ENCODE measurements at regions not wholly inside any gene's neighbourhood (a gene's known extent, or its start where the extent isn't known, plus 50 kb on each side); places are given as distances from the start of the nearest gene placed in this dataset.

DNA sequence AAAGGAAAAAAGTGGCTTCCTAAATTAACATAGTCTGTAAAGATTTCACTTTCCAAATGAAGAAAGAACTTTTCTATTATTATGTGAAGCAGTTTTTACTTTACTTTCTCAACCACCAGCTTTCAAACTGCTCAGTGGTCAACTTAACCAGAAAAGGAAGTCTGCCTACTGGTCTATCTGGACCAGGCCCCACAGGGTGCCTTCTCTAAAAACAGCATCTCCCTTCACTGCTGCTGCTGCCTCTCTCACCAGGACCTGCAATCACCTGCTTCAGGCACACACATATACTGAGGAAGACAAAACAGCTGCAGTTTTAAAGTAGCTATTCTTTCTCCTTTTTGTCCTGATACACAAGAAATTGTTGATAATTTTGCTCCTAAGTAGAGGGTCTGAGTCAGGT is 221.3 kb upstream of the DCC start:
- Histone ChIP-seq H3K4me1 (no peaks in the 10 kb centered on the region), H3K27ac (no peak overlapping the region), H3K9me3 (no peaks in the 10 kb centered on the region), H3K27me3 (no peaks in the 10 kb centered on the region), H3K36me3 (no peaks in the 10 kb centered on the region), H3K4me3 (no peak overlapping the region)
- intact Hi-C loops (cut with DNase I) = no loop called here
- no peak for DNase-seq
- TF ChIP-seq, protein P1, sequence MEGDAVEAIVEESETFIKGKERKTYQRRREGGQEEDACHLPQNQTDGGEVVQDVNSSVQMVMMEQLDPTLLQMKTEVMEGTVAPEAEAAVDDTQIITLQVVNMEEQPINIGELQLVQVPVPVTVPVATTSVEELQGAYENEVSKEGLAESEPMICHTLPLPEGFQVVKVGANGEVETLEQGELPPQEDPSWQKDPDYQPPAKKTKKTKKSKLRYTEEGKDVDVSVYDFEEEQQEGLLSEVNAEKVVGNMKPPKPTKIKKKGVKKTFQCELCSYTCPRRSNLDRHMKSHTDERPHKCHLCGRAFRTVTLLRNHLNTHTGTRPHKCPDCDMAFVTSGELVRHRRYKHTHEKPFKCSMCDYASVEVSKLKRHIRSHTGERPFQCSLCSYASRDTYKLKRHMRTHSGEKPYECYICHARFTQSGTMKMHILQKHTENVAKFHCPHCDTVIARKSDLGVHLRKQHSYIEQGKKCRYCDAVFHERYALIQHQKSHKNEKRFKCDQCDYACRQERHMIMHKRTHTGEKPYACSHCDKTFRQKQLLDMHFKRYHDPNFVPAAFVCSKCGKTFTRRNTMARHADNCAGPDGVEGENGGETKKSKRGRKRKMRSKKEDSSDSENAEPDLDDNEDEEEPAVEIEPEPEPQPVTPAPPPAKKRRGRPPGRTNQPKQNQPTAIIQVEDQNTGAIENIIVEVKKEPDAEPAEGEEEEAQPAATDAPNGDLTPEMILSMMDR (IDR thresholded peaks at IDR 0.05) = no peak
- ATAC-seq = no peak

DNA sequence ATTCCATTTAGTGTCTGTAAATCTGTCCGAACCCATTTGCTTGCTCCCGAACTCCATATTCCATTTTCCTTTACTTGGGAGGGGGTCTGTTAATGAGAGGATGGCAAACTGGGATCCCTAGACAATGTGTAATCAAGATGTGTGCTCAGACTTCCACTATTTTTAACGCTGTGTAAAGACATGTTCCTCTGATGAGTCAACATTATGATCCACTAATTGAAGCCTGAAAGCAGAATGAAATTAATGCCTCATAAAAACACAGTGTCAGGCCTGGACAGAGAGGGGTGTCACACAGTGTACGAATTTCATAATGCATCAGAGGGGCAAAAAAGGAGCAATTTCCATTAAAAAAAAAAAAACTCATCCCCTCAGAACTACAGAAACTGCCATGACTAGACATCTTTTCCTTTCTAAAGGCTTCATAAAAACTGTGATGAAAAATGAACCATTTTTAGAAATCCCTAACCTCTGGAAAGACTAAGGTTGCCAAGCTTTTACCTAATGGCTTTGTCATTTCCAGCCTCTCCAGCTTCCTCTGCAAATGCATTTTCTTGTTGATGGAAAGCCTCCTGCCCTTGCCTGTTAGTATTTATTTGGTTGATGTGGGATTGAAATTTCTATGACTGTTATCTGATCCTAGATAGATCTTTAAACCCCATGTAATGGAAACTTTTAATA is 209.2 kb upstream of the DCC start:
- no peak overlapping the region for H3K27ac ChIP-seq
- H3K27me3 ChIP-seq = no peaks in the 10 kb centered on the region
- TF ChIP-seq, protein P1 (IDR thresholded peaks at IDR 0.05) = no peak
- H3K4me1 ChIP-seq = no peaks in the 10 kb centered on the region
- no peak for ATAC-seq
- DNase-seq = no peak
- H3K9me3 ChIP-seq = no peaks in the 10 kb centered on the region
- intact Hi-C loops (cut with DNase I) = no loop called here
- H3K36me3 ChIP-seq = no peaks in the 10 kb centered on the region
- no peak overlapping the region for H3K4me3 ChIP-seq

DNA sequence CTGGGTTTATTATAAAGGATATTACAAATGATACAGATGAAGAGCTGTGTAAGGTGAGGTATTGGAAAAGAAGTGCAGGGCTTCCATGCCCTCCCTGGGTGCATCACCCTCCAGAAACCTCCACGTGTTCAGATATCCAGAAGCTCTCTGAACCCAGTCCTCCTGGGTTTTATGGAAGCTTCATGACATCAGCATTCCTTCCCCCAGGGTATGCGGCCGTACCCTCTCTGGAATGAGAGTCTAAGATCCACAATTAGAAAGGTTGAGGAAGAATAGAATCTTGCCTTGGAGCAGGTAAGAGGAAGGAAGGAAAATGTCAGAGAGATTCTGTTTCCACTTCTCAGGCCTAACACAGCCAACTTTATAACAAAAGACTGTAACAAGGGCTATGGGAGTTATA is 208.2 kb upstream of the DCC start:
- Histone ChIP-seq H3K36me3 (no peaks in the 10 kb centered on the region), H3K4me3 (no peak overlapping the region), H3K27me3 (no peaks in the 10 kb centered on the region), H3K4me1 (no peaks in the 10 kb centered on the region), H3K27ac (no peak overlapping the region), H3K9me3 (peaks cover 0 to 9% of the 10 kb centered on the region in 2 donors)
- ATAC-seq (no peak), DNase-seq (no peak)
- intact Hi-C loops (cut with DNase I) = no loop called here
- TF ChIP-seq, protein P1 (IDR thresholded peaks at IDR 0.05) = no peak

DNA sequence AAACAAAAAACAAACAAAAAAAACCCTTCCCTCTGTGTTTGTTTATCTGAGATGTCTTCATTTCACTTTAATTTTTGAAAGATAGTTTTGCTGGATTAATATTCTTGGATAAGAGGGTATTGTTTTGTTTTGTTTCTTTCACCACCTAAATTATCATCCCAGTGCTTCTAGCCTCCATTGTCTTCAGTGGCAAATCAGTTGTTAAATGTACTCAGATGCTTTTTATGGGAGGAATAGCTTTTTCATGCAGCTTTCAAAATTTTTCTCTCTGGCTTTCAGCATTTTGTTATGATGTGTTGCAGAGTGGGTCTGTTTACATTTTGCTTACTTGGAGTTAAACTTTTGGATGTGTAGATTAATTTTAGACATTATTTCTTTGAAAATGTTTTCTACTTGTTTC is 203.5 kb upstream of the DCC start:
- no peak for ATAC-seq
- no peak overlapping the region for H3K4me3 ChIP-seq
- H3K27ac ChIP-seq = no peak overlapping the region
- no peaks in the 10 kb centered on the region for H3K27me3 ChIP-seq
- TF ChIP-seq, protein P1 (IDR thresholded peaks at IDR 0.05) = no peak
- H3K36me3 ChIP-seq = no peaks in the 10 kb centered on the region
- no peaks in the 10 kb centered on the region for H3K4me1 ChIP-seq
- H3K9me3 ChIP-seq = peaks cover 0 to 24% of the 10 kb centered on the region in 2 donors
- DNase-seq = no peak
- intact Hi-C loops (cut with DNase I) = no loop called here

DNA sequence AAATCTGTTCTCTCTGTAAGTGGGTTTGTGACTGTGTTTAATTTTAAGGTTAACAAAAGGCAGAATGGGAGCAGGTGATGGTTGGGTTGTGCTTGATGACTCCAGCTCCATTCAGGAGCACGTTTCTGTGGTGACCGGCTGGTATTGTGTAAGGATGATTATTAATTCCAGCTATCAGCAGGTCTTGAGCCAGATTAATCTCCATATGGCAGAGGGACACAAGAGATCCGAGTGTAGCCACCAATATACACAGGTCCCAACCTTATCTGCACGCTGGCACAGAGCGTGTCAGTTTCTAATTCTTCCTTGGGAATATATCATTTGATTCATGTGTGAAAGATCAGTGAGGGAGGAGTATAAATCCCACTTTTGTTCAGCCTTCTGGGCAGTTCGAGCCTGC is 199.0 kb upstream of the DCC start:
- TF ChIP-seq, protein P1 (IDR thresholded peaks at IDR 0.05) = no peak
- ATAC-seq (no peak), DNase-seq (no peak)
- H3K36me3 ChIP-seq = no peaks in the 10 kb centered on the region
- H3K4me1 ChIP-seq = no peaks in the 10 kb centered on the region
- intact Hi-C loops (cut with DNase I) = no loop called here
- H3K27ac ChIP-seq = no peak overlapping the region
- H3K9me3 ChIP-seq = peaks cover 0 to 24% of the 10 kb centered on the region in 2 donors
- H3K27me3 ChIP-seq = no peaks in the 10 kb centered on the region
- no peak overlapping the region for H3K4me3 ChIP-seq
